Endothelial cell of umbilical vein (primary cell): ENCODE measurements at regions not wholly inside any gene's neighbourhood (a gene's known extent, or its start where the extent isn't known, plus 50 kb on each side); places are given as distances from the start of the nearest gene placed in this dataset.

Experiments used
- BruUV-seq: library from RNA; stranded (reverse); fragments of 400-500 nt; replicated peaks from 2 replicates; lab custom pipeline; 2021; lab: Mats Ljungman, UMichigan
- CTCF ChIA-PET: fragments of 300-600, 350-600 bp; sonication (Branson Sonifier 250); formaldehyde crosslinking; loops from one replicate; lab custom pipeline; 2021; ENCODE audit warnings: antibody characterized with exemption, inconsistent platforms; lab: Charles Lee
- POLR2A ChIA-PET: fragments of 300-600, 350-600 bp; sonication (Branson Sonifier 250); formaldehyde crosslinking; loops from one replicate; lab custom pipeline; 2021; ENCODE audit warnings: antibody characterized with exemption, inconsistent platforms; lab: Charles Lee
- DNase-seq: peaks from one replicate; pipeline ENCODE4 v3.0.0-alpha.2; 2011; ENCODE audit warnings: low read depth, low spot score
- FAIRE-seq: peaks from 2 replicates; lab custom pipeline; 2011; peaks lifted over from hg19 to GRCh38; lab: Jason Lieb, UNC
- H2AFZ ChIP-seq: 2 replicates; pipeline ENCODE4 v1.6.0; 2012; ENCODE audit warnings: low read depth, low read length, control low read depth, inconsistent platforms
- H3K27ac ChIP-seq: 2 replicates; pipeline ENCODE4 v1.5.1; 2011; ENCODE audit warnings: low read depth, mild to moderate bottlenecking, control low read depth, low read length, moderate library complexity; ENCODE audit not compliant: insufficient read depth
- H3K27me3 ChIP-seq, 2 experiments: 2 replicates each; pipeline versions ENCODE4 v1.6.0 to v1.6.1; 2011; ENCODE audit warnings: low read length in 2 of 2, mixed read lengths in 1 of 2; ENCODE audit not compliant: control insufficient read depth in 2 of 2, insufficient read depth in 2 of 2
- H3K36me3 ChIP-seq, 2 experiments: 2 replicates in 1 of 2; 3 replicates in 1 of 2; pipeline ENCODE4 v1.5.1; 2011; ENCODE audit warnings: low read length in 2 of 2, mild to moderate bottlenecking in 1 of 2, moderate library complexity in 1 of 2; ENCODE audit not compliant: control insufficient read depth in 2 of 2, insufficient read depth in 2 of 2; ENCODE audit errors: extremely low read depth in 1 of 2
- H3K4me1 ChIP-seq: 3 replicates; pipeline ENCODE4 v1.5.1; 2011; ENCODE audit warnings: mild to moderate bottlenecking, low read length; ENCODE audit not compliant: control insufficient read depth, insufficient read depth; ENCODE audit errors: extremely low read depth
- H3K4me2 ChIP-seq: 2 replicates; pipeline ENCODE4 v1.6.1; 2011; ENCODE audit warnings: low read length, control low read depth, mixed read lengths; ENCODE audit not compliant: insufficient read depth
- H3K4me3 ChIP-seq, 3 experiments: fragments of 200-600 bp in 1 of 3; sonication (generic), shearing (Covaris generic) in 1 of 3; replicated peaks in 1 of 3; 2 replicates each; pipeline ENCODE4 v1.5.1; 2011 to 2016; ENCODE audit warnings: control low read depth in 3 of 3, low read length in 3 of 3, mild to moderate bottlenecking in 2 of 3, inconsistent platforms in 1 of 3, low read depth in 1 of 3, moderate library complexity in 1 of 3; ENCODE audit not compliant: insufficient read depth in 1 of 3
- H3K79me2 ChIP-seq: 2 replicates; pipeline ENCODE4 v1.6.0; 2012; ENCODE audit warnings: low read length, inconsistent platforms; ENCODE audit not compliant: control insufficient read depth, insufficient read depth
- H3K9ac ChIP-seq: replicated peaks from 2 replicates; pipeline ENCODE3; 2011; ENCODE audit warnings: low read length, control low read depth; ENCODE audit not compliant: insufficient read depth; ENCODE audit errors: extremely low read depth
- H3K9me1 ChIP-seq: replicated peaks from 3 replicates; pipeline ENCODE4 v1.6.0; 2011; ENCODE audit warnings: mild to moderate bottlenecking, low read length; ENCODE audit not compliant: control insufficient read depth, insufficient read depth; ENCODE audit errors: extremely low read depth
- H3K9me3 ChIP-seq: replicated peaks from 2 replicates; pipeline ENCODE4 v1.5.1; 2012; ENCODE audit warnings: low read length, inconsistent platforms; ENCODE audit not compliant: control insufficient read depth, insufficient read depth
- H4K20me1 ChIP-seq: replicated peaks from 2 replicates; pipeline ENCODE3; 2011; ENCODE audit warnings: mild to moderate bottlenecking, low read length; ENCODE audit not compliant: control insufficient read depth, insufficient read depth; ENCODE audit errors: extremely low read depth
- EZH2 ChIP-seq: IDR thresholded peaks from 2 replicates; pipeline ENCODE4 v1.6.1; 2012; ENCODE audit warnings: borderline replicate concordance, low read depth, mild to moderate bottlenecking, moderate library complexity, low read length, inconsistent platforms; ENCODE audit not compliant: severe bottlenecking
- FOS ChIP-seq: IDR thresholded peaks from 2 replicates; pipeline ENCODE4 v1.6.1; 2011; ENCODE audit warnings: mild to moderate bottlenecking, low read length, moderate library complexity, borderline replicate concordance; ENCODE audit not compliant: insufficient read depth
- GATA2 ChIP-seq: IDR thresholded peaks from 2 replicates; pipeline ENCODE4 v1.7.0; 2011; ENCODE audit warnings: low read depth, mild to moderate bottlenecking, moderate library complexity, mixed read lengths, low read length; ENCODE audit not compliant: insufficient read length, insufficient read depth
- JUN ChIP-seq: IDR thresholded peaks from 2 replicates; pipeline ENCODE4 v1.6.1; 2011; ENCODE audit warnings: borderline replicate concordance, low read depth; ENCODE audit not compliant: insufficient read length, insufficient read depth
- MAX ChIP-seq: IDR thresholded peaks from 2 replicates; pipeline ENCODE4 v1.6.1; 2011; ENCODE audit not compliant: insufficient read depth, insufficient read length
- MYC ChIP-seq: IDR thresholded peaks from one replicate; pipeline ENCODE4 v1.6.1; 2011; ENCODE audit warnings: mild to moderate bottlenecking, low read depth, low read length
- POLR2A ChIP-seq: IDR thresholded peaks from 2 replicates; pipeline ENCODE4 v1.6.1; 2012; ENCODE audit warnings: low read depth, mild to moderate bottlenecking, control low read depth, low read length
- POLR2AphosphoS5 ChIP-seq: IDR thresholded peaks from 2 replicates; pipeline ENCODE4 v1.6.1; 2012; ENCODE audit warnings: low read depth, mild to moderate bottlenecking, control low read depth, low read length, moderate library complexity; ENCODE audit not compliant: insufficient read depth
- dilution Hi-C: fragments of 300-500 bp; cut with MboI; formaldehyde crosslinking; loops from one replicate; pipeline ENCODE4 v1.15.0; 2019; ENCODE audit warnings: low sequenced_read_pairs; ENCODE audit not compliant: extremely low pct_ligation_motif_present
- intact Hi-C: fragments of 100-400 bp; cut with micrococcal nuclease; formaldehyde crosslinking; loops from one replicate; pipeline ENCODE4 v1.10.0; 2022
- TF ChIP-seq, protein P1 (sequence below), 2 donors: IDR thresholded peaks; 1 replicate in 1 of 2; 2 replicates in 1 of 2; pipeline ENCODE4 v1.5.1; 2011; ENCODE audit warnings: low read length in 2 of 2, mild to moderate bottlenecking in 2 of 2, moderate library complexity in 2 of 2, control low read depth in 1 of 2, inconsistent platforms in 1 of 2, low read depth in 1 of 2; ENCODE audit not compliant: insufficient read depth in 1 of 2; ENCODE audit errors: extremely low read depth in 1 of 2

DNA sequence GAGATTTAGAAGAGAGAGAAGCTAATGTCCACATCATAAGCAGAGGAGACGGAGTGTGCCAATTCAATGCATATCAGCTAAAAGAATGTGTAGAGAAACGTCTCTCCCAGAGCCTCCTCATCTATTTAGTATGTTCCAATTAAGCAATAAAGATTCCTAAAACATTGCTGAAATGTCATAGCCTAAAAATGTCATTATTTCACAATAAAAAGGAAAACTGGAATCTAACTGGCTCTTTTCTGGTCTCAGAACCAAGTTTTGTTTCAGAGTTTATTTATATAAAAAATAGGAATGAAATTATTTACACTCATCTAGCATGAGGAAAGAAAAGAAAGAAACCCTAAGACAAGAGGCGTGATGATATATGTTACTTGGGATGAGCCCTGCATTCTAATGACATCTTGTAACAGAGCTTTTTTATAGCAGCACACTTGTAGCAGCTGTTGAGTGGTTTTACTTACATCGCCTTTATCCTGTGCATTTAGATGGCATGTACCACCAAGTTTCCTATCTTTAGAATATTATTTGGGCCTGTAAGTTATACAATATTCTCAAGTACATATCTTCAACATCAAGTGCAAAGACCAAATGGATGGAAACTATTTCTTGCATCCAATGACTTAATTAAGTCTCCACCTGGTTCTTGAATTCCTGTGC, 266.3 kb upstream of the PRKD1 start:
- TF ChIP-seq MYC = no peak
- TF ChIP-seq GATA2 = no peak
- TF ChIP-seq MAX = no peak
- no peak for TF ChIP-seq POLR2AphosphoS5
- TF ChIP-seq POLR2A = no peak
- TF ChIP-seq EZH2 = no peak
- TF ChIP-seq FOS = no peak
- no peak for TF ChIP-seq JUN
- TF ChIP-seq, protein P1, sequence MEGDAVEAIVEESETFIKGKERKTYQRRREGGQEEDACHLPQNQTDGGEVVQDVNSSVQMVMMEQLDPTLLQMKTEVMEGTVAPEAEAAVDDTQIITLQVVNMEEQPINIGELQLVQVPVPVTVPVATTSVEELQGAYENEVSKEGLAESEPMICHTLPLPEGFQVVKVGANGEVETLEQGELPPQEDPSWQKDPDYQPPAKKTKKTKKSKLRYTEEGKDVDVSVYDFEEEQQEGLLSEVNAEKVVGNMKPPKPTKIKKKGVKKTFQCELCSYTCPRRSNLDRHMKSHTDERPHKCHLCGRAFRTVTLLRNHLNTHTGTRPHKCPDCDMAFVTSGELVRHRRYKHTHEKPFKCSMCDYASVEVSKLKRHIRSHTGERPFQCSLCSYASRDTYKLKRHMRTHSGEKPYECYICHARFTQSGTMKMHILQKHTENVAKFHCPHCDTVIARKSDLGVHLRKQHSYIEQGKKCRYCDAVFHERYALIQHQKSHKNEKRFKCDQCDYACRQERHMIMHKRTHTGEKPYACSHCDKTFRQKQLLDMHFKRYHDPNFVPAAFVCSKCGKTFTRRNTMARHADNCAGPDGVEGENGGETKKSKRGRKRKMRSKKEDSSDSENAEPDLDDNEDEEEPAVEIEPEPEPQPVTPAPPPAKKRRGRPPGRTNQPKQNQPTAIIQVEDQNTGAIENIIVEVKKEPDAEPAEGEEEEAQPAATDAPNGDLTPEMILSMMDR (IDR thresholded peaks at IDR 0.05; ENCODE audit: extremely low read depth in 1 of 2, insufficient read depth in 1 of 2, low read depth in 1 of 2, low read length in 2 of 2) = no peak
- Histone ChIP-seq H3K9me3 (no peaks in the 10 kb centered on the region), H4K20me1 (no peaks in the 10 kb centered on the region), H3K27me3 (no peaks in the 10 kb centered on the region), H3K4me3 (no peak overlapping the region), H3K9ac (no peak overlapping the region), H2AFZ (no peak overlapping the region), H3K36me3 (no peaks in the 10 kb centered on the region), H3K4me2 (no peak overlapping the region), H3K9me1 (no peaks in the 10 kb centered on the region), H3K4me1 (no peaks in the 10 kb centered on the region), H3K27ac (no peak overlapping the region), H3K79me2 (no peaks in the 10 kb centered on the region)
- ChIA-PET POLR2A (no interaction called here), CTCF (no interaction called here)
- dilution Hi-C loops (no loop called here), intact Hi-C loops (no loop called here)
- BruUV-seq = no TSS peak
- DNase-seq = no peak
- no peak for FAIRE-seq
